Stimulated activated CD4-positive, alpha-beta T cell treated with anti-CD3 and anti-CD28 coated beads, Interleukin-1b, Interleukin-23, amount 100 ng/mL, for 4 hours (primary cell): ENCODE measurements at regions not wholly inside any gene's neighbourhood (a gene's known extent, or its start where the extent isn't known, plus 50 kb on each side); places are given as distances from the start of the nearest gene placed in this dataset.

Experiments
- DNase-seq, 2 donors: peaks; one replicate each; pipeline ENCODE4 v3.0.0-alpha.2; 2020; ENCODE audit warnings: low read depth in 2 of 2

DNA sequence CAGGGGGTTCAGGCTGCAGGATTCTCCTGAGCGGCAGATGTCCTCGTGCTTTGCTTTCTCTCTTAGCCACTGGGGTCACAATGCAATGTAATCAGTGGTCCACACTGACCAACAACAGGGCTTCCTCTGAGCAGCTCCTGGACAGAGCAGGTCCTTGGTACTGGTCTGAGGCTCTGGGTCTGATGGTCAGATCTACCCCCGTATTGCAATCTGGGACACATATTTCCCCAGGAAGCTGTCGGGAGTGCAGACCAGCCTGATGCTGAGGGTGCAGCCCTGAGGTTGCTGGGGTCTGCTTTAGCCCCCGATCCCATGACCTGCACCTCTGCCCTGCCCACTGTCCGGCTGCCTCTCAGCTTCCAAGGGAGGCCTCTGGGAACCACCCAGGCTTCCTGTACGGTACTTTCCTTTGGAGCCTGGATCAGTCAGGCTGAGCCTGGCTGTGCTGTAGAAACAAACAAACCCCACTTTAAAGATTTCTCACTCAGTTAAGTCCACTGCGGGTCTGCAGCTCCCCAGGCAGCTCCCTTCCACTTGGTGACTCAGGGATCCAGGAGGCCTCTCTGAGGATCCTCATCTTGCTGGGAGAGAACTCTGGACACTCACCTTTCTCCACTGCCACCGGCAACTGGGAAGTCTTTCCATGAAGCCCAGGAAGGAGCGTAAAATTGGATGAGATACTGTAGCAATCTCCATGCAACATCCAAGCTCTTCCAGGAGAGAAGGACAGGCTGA is 1046.6 kb downstream of the TBC1D22A start:
- DNase-seq, result no peak

DNA sequence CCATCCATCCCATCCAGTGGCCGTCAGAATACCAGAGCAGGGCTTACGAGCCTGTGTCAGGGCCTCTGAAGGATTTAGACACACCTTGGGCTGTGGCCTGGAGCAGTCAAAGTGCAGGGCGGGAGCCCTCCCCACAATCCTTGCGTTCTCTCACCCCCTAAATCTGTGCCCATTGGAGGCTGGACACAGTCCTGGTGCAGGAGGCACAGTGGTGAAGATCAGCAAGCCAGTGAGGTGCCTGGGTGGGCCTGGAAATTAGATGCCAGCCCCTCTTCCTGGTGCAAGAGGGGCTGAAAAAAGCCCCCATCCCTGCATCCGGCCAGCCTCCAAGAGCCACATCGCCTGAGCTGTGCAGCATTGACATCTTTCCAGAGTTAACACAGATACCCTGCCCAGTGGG is 1045.8 kb downstream of the TBC1D22A start:
- no peak for DNase-seq

DNA sequence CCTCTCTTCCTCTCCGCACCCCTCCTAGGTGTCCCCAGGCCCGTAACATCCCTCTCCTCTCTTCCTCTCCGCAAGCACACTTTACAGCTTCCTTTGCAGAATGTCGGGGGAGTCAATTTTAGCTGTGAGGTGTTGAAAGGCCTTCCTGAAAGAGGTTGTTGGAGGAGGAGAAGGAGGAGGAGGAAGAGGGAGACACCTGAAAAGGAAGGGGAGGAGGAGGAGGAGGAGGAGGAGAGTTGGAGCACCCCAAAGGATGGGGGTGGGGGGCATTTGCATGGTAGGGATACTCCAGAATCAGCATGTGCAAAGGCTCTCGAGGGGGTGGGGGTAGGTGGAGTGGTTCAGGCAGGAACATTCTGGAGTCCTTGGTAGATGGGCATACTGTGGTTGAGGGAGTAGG is 1045.1 kb downstream of the TBC1D22A start:
- no peak for DNase-seq

DNA sequence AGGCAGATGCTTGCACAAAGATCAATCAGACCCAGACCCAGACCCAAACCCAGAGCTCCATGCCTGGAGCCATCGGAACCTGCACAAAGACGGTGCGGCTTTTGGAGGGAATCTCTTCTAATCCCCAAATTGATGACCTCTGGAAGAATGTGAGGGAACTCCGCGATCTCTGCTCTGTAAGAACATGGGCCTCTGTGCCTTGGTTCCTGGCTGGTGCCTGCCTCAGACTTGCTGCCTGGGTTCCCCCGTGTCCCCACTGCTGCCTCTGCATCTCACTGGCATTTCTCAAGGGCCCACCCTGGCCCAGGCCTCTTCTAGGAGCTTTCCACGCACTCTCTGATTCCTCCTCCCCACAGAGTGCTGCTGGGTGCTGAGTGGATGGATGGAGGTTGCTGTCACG is 1044.4 kb downstream of the TBC1D22A start:
- DNase-seq, result no peak

DNA sequence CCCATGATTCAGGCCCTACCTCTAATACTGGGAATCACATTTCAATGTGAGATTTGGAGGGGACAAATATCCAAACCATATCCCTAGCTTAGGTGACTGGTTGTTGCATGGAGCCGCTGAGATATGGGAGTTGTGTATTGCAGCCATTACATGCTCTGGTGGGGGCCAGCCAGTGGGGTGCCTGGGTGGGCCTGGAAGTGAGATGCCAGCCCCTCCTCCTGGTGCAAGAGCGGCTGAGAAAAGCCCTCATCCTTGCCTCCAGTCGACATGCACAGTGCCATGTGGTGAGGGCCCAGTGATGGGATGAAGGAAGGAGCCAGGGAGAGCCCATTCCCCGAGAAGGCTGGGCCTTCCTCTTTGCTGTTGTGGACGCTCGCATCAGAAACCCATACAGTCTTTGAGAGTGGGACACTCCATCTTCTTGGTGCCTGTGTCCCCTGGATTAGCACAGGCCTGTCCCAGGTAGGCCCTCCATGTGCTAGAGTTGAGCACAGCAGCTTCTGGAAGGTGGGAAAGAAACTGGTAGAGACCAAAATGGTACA is 1043.0 kb downstream of the TBC1D22A start:
- no peak for DNase-seq

DNA sequence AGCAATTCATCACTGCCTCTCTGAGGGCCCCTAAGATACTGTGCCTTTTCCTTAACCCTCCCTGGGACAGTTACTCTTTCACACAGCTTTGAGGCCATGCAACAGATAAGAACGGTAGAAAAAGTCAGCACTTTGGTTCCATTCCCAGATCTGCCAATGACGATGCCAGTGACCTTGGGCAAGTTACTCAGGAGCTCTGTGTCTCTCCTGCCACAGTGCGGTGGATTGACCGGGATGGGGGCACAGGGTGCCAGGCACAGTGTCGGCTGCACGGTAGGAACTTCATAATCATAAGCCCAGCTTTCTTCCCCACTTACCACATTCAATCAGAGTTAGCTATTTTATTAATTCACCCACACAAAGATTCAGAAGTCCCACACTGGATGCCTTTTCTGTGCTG is 1041.8 kb downstream of the TBC1D22A start:
- DNase-seq, result no peak

DNA sequence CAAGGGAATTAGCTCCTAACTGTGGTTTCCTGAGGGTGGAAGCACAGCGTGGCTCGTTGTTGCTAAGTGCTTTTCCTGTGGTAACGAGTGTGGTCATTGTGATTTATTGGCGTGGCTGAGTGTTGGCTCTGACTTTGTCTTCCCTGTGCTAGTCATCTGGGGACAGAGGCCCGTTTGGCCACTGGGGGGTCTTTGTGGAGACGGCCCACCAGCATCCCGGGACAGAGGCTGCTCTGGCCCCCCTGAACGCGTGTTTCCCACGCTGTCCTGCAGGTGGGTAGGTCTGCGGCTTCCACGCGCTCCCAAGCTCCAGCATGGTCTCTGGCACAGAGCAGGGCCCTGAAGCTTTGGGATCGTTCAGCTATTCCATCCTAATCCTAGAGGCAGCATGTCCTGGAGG is 1040.0 kb downstream of the TBC1D22A start:
- no peak for DNase-seq

DNA sequence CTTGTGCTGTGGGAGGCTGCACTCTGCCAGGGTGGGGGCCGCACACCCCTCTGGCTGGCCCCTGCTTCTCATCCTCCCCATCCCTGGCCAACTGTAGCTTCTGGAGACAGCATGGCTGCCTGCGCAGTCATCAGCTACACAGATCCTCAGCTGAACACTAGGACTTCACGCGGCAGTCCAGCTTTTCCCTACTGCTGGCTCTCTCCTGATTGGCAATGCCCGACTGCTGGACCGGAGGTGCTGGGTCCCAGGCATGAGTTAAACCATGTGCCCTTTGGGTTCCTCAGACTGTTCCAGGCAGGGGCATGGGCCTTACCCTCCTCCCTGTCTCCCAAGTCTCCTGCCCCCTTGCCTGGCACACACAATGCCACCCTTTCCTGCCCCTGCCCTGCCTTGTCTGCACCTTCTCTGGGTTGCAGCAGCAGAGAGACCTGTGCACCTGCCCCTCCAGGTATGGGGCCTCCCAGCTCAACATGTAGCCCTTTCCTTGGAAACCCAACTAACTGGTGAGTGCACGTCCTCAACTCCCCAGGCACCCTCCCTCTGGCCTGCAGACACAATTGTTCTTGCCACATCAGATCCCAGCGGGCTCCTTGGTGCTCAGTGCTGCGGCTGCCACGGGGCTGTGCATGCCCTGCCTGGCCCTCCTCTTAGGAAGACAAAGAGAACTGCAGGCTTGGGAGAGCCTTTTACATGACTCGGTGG is 1039.2 kb downstream of the TBC1D22A start:
- no peak for DNase-seq

DNA sequence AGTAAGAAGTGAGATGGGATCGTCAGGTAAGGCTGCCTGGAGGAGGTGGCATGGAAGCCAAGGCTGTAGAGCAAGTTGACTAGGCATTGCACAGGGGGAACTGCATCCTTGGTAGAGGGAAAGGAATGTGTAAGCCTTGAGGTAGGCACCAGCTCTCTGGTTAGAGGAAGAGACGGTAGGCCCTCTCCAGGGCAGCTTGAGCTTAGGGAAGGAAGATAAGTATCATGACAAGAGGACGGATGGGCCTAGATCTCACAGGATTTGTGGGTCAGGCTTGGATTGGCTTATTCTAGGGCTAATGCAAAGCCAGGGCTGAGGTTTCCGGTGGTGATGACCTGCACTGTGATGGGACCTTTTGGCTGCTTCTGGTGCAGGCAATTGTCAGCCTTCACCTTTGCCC is 1035.8 kb downstream of the TBC1D22A start:
- DNase-seq, result no peak

DNA sequence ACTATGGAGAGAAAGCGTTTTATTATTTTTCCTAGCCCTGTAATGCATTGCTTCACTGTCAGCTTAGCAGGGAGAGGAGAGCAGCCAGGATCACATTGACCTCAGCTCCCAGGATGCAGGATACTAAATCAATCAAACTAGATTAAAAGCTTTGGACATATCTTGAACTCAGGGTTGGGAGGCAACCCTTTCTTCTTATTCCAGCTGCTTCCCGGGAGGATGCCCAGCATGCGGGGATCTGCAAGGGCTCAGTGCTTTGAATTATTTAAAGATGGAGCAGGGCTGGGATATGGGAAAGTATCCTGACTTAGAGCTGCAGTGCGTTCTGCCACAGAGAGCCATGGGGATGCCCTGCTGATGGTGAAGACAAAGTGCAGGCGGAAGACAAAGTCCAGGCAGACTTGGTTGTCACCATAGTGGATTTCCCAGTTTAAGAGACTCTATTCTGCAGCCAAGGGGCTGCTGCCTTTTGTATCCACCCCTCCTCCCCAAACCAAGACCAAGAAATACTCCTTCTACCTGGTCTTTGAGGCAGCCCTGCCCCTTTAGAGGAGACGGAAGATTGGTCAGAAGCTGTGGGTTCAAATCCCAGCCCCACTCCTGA is 1035.0 kb downstream of the TBC1D22A start:
- no peak for DNase-seq

DNA sequence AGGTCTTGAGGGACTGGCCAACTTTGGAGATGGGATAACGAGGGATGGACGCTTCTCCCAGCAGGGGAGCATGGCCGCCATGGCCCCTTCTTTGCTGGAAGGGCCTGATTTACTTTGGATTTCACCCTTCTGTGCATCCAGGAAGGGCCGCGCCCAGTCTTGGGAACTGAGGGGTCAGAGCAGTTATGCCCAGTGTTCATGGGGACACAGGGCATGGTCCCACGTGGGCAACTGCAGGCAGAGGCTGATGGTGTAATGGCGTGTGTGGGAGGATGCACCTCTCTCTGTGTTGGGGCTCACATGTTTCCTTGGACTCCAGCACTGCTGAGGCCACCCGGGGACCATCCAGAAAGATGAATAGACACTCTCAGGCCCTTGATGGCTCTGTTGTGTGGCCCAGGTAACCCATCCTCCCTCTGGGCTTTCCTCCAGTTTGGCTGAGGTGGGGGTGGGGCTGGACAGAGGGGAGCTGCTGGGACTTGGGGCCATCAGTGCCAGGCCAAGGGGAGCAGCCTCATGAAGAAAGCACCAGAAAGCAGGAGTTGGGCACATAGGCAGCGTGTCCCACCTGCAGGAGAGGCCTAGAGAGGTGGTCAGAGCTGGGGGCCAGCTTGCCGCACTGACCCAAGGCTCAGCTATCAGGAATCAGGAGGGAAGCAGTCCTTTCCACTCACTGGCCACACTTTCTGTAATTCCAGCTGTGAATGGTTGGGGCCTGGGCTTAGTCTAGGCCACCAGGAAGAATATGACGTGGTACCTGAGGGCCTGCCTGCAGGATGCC is 1033.9 kb downstream of the TBC1D22A start:
- no peak for DNase-seq

DNA sequence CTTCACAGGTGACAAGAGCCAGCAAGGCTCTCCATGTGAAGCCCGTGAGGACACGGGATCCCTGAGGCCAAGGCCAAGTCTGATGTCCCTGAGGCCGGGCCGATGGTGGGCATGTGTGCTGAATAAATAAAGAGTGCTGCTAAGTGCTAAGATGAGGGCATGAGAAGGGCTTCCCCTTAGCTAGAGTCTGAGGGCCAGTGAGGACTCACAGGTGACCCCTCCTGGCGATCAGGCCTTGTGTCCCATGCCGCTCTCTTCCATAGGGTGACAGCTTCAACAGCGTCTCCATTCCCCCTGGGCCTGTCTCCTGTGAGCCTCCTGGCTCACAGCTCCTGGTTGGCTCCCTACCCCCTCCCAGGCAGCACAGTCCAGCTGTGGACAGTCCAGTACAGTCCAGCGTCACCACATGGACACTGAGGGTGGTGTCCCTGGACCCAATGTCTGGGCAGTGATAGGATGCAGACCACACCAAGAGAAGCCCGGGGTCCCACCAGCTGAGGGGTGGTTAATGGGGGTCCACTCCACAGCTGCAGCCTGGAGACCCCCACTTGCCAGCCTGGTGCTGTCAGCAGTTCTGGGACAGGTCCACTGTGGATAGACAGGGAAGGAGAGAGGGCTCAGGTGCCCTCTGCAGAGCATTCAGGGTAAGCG is 1033.2 kb downstream of the TBC1D22A start:
- no peak for DNase-seq

DNA sequence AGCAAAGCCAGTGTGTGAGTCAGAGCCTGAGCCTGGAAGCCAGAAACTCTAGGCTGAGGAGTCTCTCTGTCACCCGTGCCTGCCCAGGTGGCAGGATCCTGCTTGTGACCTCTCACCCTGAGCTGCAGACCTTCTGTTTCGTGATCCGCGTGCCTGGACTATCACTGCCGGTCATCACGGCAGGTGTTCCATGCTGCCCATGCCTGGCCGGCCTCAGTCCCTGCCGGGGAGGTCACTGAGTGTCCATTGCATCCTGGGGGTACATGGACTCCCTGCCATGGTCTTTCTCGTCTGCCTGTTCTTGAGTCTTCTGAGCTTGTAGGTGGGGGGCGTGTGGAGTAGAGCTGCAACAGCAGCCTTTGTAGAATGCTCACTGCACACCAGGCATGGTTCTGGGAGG is 1032.4 kb downstream of the TBC1D22A start:
- no peak for DNase-seq

DNA sequence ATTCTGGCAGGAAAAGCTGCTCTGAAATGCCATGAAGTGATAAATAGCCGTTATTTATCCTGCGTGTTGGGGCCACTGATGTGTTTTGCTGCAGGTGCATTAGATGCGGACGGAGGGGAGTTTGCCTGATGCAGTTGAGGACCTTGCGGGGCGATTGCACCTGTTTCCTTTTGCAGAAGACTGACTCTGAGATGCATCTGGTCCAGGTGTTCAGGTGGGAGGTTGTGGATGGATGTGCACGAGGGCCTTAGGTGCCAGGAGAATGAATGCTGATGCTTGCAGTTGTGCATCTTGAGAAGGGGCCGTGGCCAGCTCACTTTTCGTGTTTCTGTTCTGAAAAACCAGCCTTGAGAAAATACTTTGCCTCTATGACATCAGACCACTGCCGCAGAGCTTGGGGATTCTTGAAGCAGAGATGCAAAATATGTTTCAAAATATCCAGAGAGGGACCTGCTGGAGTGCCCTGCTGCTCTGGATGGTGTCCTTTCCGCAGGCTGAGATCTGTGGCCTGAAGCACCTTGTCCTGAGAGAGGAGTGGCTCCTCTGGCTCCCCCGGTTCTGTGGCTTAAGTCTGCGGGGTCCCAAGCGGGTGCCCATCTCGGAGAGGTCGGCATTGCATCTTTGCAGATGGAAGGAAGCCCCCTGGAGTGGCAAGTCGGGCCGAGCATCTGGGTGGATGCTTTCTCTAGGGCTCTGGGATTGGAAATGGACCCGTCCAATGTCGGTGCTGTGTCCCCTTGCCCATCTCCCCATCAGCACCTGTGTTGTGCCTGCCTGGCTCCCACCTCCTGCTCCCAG is 1031.1 kb downstream of the TBC1D22A start:
- no peak for DNase-seq

DNA sequence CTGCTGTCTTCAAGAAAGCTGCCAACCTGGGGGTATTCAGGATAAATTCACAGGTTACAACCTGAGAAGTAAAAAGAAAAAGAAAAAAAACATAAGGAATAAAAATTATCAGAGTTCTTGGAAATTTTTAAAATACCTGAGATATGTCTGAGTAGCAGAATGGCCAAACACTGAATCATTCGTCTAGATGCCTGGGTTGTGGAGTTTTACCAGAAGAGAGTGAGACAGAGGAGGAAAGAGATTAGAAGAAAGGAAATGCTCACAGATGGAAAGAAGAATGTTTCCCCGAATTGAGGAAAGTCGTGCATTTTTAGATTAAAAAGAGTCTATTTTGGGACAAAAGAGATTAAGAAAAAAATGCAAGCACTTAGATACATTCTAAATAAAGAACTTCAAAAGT is 1026.7 kb downstream of the TBC1D22A start:
- no peak for DNase-seq

DNA sequence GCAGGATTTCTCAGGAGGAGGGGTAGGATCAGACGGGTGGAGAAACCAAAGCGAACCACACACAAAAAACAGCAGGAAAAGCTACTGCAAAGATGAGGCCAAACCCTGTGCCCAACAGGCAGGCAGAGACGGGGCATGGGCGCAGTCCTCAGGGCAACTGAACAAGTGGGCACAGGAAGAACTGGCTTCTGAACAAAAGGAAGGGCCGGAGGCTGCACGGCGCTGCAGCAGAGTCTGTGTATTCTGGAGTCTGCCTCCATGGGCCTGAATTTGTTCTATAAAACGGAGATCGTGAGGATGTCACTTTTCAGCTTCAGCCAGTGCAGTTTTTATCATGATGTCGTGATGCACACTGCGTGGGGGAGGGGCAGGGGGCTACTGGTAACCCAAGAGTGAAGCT is 1026.0 kb downstream of the TBC1D22A start:
- DNase-seq, result no peak

DNA sequence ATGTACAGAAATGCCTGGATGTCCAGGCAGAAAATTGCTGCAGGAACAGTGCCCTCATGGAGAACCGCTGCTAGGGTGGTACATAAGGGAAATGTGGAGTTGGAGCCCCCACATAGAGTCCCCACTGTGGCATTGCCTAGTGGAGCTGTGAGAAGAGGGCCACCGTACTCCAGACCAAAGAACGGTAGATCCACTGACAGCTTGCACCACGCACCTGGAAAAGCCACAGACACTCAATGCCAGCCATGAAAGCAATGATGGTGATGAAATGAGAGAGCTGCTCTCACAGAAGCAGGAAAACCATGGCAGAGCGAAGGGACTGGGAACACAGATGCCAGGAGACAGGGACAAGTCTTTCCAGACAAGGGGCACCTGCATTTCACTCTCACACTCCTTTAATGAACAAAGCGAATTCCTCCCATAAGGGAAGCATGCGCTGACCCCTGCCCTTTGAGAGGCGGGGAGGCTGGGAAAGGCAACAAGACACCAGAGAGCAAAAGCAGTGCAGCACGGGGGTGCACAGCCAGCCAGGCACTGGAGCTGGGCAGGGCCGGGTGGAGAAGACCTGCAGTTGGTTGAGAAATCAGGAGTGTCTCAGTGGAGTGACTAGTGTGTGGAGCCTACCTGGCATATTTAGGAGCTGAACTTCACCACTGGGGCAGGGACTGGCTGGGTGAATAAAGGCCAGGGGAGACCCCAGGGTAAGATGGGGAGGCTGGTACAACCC is 1025.2 kb downstream of the TBC1D22A start:
- no peak for DNase-seq

DNA sequence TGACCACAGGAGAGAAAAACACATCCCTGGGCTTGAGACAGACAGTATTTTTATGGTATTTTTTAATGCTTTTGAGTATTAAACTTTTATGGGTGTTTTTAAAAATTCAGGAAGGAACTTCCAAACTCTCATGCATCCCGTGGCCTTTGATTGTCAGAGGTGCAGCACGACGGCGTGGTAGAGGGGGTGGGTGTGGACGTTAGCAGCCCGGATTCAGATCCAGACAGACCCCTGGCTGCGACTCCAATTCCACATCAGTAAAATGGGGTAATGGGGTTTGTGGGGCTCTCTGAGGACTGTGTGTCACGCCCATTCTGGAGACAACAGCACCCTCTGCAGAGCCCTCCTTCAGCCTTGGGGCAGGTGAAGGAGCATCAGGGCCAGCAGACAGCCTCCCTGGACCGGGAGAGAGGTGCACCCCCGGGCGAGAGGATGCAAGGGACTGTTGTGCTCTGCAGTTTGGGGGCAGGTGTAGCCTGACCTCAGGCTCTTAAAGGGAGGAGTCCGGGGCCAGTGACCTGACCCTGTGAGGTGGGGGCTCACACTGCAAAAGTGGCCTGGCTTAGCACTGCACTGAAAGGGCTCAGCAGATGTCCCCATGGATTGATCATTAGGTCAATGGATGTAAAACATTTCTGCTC is 1024.3 kb downstream of the TBC1D22A start:
- DNase-seq, result no peak

DNA sequence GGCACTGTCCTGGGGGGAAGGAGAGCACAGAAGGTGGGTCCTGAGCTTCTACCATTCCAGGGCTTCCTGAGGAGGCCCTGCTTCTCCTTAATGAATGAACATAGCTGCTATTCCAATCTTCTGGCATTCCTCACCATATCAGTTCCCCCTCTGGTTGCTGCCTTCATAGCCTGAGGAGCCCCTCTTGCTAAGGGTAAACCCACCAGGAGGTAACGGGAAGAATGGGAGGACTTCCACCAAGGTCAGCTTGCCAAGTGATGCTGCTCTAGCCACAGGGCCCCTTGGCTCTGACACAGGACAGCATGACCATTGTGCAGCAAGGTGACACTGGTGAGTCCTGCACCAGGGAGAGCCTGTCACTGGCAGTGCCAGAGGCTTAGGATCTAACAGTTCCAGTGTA is 1022.5 kb downstream of the TBC1D22A start:
- DNase-seq, result no peak
